Peyer's patch (tissue), 4 donors: ENCODE measurements at regions not wholly inside any gene's neighbourhood (a gene's known extent, or its start where the extent isn't known, plus 50 kb on each side); places are given as distances from the start of the nearest gene placed in this dataset.

ENCODE experiments used
- CTCF ChIP-seq, 6 experiments: fragments of 450-650 bp in 4 of 6; fragments of 200-600 bp in 2 of 6; sonication (generic) in 1 of 6; IDR thresholded peaks; one replicate each; pipeline ENCODE4 v1.5.1; 2017 to 2019; ENCODE audit warnings: antibody characterized with exemption in 6 of 6, mild to moderate bottlenecking in 3 of 6, moderate library complexity in 1 of 6
- POLR2A ChIP-seq, 2 donors: fragments of 450-650 bp; IDR thresholded peaks; one replicate each; pipeline ENCODE4 v1.5.1; 2017; ENCODE audit warnings: antibody characterized with exemption in 2 of 2, mild to moderate bottlenecking in 2 of 2, moderate library complexity in 2 of 2

GRCh38 chr4:175215208-175215607, 297.1 kb downstream of the ADAM29 start:
- TF ChIP-seq CTCF (IDR thresholded peaks at IDR 0.05) (no peak), POLR2A (IDR thresholded peaks at IDR 0.05) (no peak)
